HEK293T (cell line): ENCODE measurements at regions not wholly inside any gene's neighbourhood (a gene's known extent, or its start where the extent isn't known, plus 50 kb on each side); places are given as distances from the start of the nearest gene placed in this dataset.

Experiments
- CTCF ChIA-PET: fragments of 350-600 bp; formaldehyde crosslinking; extraction: SDS; loops from one replicate; lab custom pipeline; 2021; ENCODE audit warnings: antibody characterized with exemption, inconsistent platforms; lab: Yijun Ruan, JAX
- POLR2A ChIA-PET: fragments of 350-600 bp; formaldehyde crosslinking; extraction: SDS; loops from one replicate; lab custom pipeline; 2020; ENCODE audit warnings: antibody characterized with exemption, inconsistent platforms; lab: Yijun Ruan, JAX
- DNase-seq: peaks from one replicate; pipeline ENCODE4 v3.0.0; 2012; ENCODE audit warnings: mixed read lengths; ENCODE audit errors: extremely low spot score
- ARNT ChIP-seq: fragments of 450-650 bp; IDR thresholded peaks from 2 replicates; pipeline ENCODE4 v1.6.1; 2017; ENCODE audit warnings: mild to moderate bottlenecking
- BHLHE40 ChIP-seq: fragments of 450-650 bp; IDR thresholded peaks from 2 replicates; pipeline ENCODE4 v1.6.1; 2016; ENCODE audit warnings: mild to moderate bottlenecking, moderate library complexity, borderline replicate concordance
- CTBP1 ChIP-seq: fragments of 450-650 bp; IDR thresholded peaks from 2 replicates; pipeline ENCODE4 v1.6.1; 2016; ENCODE audit warnings: borderline replicate concordance
- ELF4 ChIP-seq: fragments of 450-650 bp; IDR thresholded peaks from 2 replicates; pipeline ENCODE4 v1.6.1; 2017; ENCODE audit warnings: antibody characterized with exemption
- FOXA1 ChIP-seq: fragments of 450-650 bp; IDR thresholded peaks from 2 replicates; pipeline ENCODE4 v1.6.1; 2016; ENCODE audit warnings: mild to moderate bottlenecking
- FOXK2 ChIP-seq: fragments of 450-650 bp; IDR thresholded peaks from 2 replicates; pipeline ENCODE4 v1.6.1; 2016; ENCODE audit warnings: mild to moderate bottlenecking
- FOXM1 ChIP-seq: fragments of 450-650 bp; IDR thresholded peaks from 2 replicates; pipeline ENCODE4 v1.6.1; 2017; ENCODE audit warnings: mild to moderate bottlenecking, borderline replicate concordance
- HDGF ChIP-seq: fragments of 450-650 bp; IDR thresholded peaks from 2 replicates; pipeline ENCODE4 v1.6.1; 2017; ENCODE audit warnings: antibody characterized with exemption, borderline replicate concordance
- L3MBTL2 ChIP-seq: fragments of 450-650 bp; conservative IDR thresholded peaks from 2 replicates; pipeline ENCODE4 v1.6.1; 2016; ENCODE audit warnings: mild to moderate bottlenecking
- LEF1 ChIP-seq: fragments of 450-650 bp; IDR thresholded peaks from 2 replicates; pipeline ENCODE4 v1.6.1; 2017; ENCODE audit warnings: mild to moderate bottlenecking, borderline replicate concordance
- NFRKB ChIP-seq: fragments of 450-650 bp; IDR thresholded peaks from 2 replicates; pipeline ENCODE4 v1.6.1; 2016; ENCODE audit warnings: mild to moderate bottlenecking, moderate library complexity
- SP1 ChIP-seq: fragments of 450-650 bp; IDR thresholded peaks from 2 replicates; pipeline ENCODE4 v1.6.1; 2017
- SUZ12 ChIP-seq: fragments of 450-650 bp; IDR thresholded peaks from 2 replicates; pipeline ENCODE4 v1.6.1; 2016; ENCODE audit warnings: mild to moderate bottlenecking
- TARDBP ChIP-seq: fragments of 450-650 bp; IDR thresholded peaks from 2 replicates; pipeline ENCODE4 v1.6.1; 2016
- ZNF384 ChIP-seq: fragments of 450-650 bp; IDR thresholded peaks from 2 replicates; pipeline ENCODE4 v1.6.1; 2016
- TF ChIP-seq, protein P1 (sequence below): fragments of 450-650 bp; IDR thresholded peaks from 2 replicates; pipeline ENCODE4 v1.6.1; 2016

GRCh38 chr13:21999666-22000065 lies 328.8 kb downstream of the FGF9 start:
- TF ChIP-seq HDGF = no peak
- no peak for TF ChIP-seq BHLHE40
- no peak for TF ChIP-seq SP1
- TF ChIP-seq LEF1 = no peak
- TF ChIP-seq L3MBTL2 = no peak
- TF ChIP-seq SUZ12 = no peak
- TF ChIP-seq TARDBP = no peak
- TF ChIP-seq ZNF384 = no peak
- TF ChIP-seq NFRKB = no peak
- TF ChIP-seq CTBP1 = no peak
- TF ChIP-seq ARNT = no peak
- TF ChIP-seq, protein P1, sequence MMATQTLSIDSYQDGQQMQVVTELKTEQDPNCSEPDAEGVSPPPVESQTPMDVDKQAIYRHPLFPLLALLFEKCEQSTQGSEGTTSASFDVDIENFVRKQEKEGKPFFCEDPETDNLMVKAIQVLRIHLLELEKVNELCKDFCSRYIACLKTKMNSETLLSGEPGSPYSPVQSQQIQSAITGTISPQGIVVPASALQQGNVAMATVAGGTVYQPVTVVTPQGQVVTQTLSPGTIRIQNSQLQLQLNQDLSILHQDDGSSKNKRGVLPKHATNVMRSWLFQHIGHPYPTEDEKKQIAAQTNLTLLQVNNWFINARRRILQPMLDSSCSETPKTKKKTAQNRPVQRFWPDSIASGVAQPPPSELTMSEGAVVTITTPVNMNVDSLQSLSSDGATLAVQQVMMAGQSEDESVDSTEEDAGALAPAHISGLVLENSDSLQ = no peak
- TF ChIP-seq FOXA1 = no peak
- TF ChIP-seq FOXK2 = no peak
- no peak for TF ChIP-seq ELF4
- TF ChIP-seq FOXM1 = no peak
- POLR2A ChIA-PET = no interaction called here
- DNase-seq = no peak
- CTCF ChIA-PET = no interaction called here

GRCh38 chr13:22000191-22000590 lies 329.3 kb downstream of the FGF9 start:
- ChIA-PET POLR2A (no interaction called here), CTCF (no interaction called here)
- TF ChIP-seq ZNF384 (no peak), BHLHE40 (no peak), SP1 (no peak), SUZ12 (no peak), FOXM1 (no peak), FOXK2 (no peak), ARNT (no peak), CTBP1 (no peak), LEF1 (no peak), ELF4 (no peak), HDGF (no peak), FOXA1 (no peak), TARDBP (no peak), NFRKB (no peak), L3MBTL2 (no peak)
- TF ChIP-seq, protein P1 = no peak
- DNase-seq = no peak

DNA sequence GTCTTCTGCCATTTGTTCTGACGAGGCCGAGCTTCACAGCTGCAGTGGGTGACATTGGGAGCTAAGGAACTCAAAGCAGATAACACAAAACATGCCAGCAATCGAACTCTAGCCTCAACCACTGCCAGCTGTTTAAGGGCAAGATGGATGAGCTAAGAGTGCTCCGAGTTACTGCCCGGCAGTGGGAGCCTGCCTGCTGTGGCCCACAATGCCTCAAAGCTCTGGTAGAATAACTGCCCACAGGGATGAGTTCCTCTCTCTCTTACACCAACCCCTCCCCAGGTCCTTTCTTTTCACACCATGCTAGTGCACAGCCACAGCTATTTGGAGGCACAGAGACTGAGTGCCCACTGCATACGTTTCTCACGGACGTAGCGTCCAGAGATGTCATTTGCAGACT lies 330.5 kb downstream of the FGF9 start:
- POLR2A ChIA-PET = no interaction called here
- no peak for TF ChIP-seq L3MBTL2
- no peak for TF ChIP-seq ARNT
- TF ChIP-seq FOXK2 = no peak
- CTCF ChIA-PET = no interaction called here
- no peak for DNase-seq

DNA sequence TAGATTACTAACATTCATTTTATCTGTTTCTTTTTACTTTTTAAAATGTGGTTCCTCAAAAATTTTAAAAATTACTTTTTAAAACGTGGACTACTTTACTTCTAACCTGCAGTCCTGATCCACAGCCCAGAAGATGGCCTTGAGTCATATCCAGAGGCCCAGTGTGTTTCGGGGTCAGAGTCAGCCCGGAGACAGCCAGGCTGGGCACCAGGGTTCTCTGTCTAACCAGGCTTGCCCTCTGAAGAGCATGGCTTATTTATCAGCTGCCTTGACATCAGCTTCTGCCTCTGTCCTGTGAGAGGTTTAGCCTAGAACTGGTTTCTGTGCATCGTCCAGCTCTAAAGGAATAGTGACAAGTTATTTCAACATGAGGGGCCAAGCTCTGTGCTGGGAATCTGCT lies 332.0 kb downstream of the FGF9 start:
- no peak for DNase-seq
- TF ChIP-seq, protein P1 = no peak
- TF ChIP-seq SUZ12 = no peak
- no peak for TF ChIP-seq HDGF
- ChIA-PET POLR2A (no interaction called here), CTCF (no interaction called here)

- TF ChIP-seq CTBP1 (no peak), TARDBP (no peak), FOXM1 (no peak), HDGF (no peak), FOXK2 (no peak), ARNT (no peak), ELF4 (no peak), FOXA1 (no peak), ZNF384 (no peak), LEF1 (no peak)
- TF ChIP-seq, protein P1 = no peak
- DNase-seq = no peak
- POLR2A ChIA-PET = no interaction called here
- CTCF ChIA-PET = no interaction called here
These were observed 338.6 kb downstream of the FGF9 start for GRCh38 chr13:22009500-22009899.

GRCh38 chr13:22009937-22010336 lies 339.1 kb downstream of the FGF9 start:
- no peak for TF ChIP-seq HDGF
- no peak for TF ChIP-seq ZNF384
- no peak for TF ChIP-seq NFRKB
- TF ChIP-seq FOXK2 = no peak
- TF ChIP-seq ARNT = no peak
- no peak for TF ChIP-seq ELF4
- TF ChIP-seq SUZ12 = no peak
- TF ChIP-seq CTBP1 = no peak
- TF ChIP-seq SP1 = no peak
- TF ChIP-seq, protein P1 = no peak
- TF ChIP-seq LEF1 = no peak
- no peak for TF ChIP-seq TARDBP
- TF ChIP-seq L3MBTL2 = no peak
- no peak for TF ChIP-seq FOXA1
- no peak for TF ChIP-seq FOXM1
- no peak for TF ChIP-seq BHLHE40
- ChIA-PET POLR2A (no interaction called here), CTCF (no interaction called here)
- DNase-seq = no peak
